HuH-7.5 (cell line): ENCODE measurements at regions not wholly inside any gene's neighbourhood (a gene's known extent, or its start where the extent isn't known, plus 50 kb on each side); places are given as distances from the start of the nearest gene placed in this dataset.
"Not testable (repeated sequence)": the region's sequence is repeated elsewhere in the genome, so short reads cannot be mapped to it uniquely, and the experiment has no call there.

Source experiments
- DNase-seq: peaks from one replicate; pipeline ENCODE4 v3.0.0; 2011; ENCODE audit warnings: low spot score

DNA sequence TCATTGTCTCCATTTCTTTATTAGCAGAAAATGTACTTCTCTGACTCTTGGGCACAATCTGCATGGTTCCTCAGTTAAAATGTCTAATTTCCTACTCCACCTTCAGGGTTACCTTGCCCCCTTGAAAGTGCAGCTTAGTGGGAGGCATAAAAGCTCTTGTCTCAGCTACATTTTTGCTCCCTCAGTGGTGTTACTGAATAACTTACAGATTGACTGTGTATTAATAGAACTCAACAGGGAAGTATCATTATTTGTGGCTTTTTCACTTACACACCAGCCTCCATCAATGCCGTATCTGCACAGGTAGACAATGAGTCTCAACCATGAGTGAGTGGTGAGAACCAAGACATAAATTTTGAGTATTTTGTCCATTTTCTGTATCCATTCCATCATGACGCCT lies 456.2 kb upstream of the MIR17HG start:
- DNase-seq = no peak

DNA sequence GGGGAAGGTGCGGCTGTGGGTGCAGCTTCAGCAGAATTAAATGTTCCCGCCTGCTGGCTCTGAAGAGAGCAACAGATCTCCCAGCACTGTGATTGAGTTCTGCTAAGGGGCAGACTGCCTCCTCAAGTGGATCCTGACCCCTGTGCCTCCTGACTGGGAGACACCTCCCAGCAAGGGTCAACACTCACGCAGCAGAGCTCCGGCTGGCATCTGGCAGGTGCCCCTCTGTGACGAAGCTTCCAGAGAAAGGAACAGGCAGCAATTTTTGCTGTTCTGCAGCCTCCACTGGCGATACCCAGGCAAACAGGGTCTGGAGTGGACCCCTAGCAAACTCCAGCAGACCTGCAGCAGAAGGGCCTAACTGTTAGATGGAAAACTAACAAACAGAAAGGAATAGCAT lies 454.3 kb upstream of the MIR17HG start:
- DNase-seq = not testable (repeated sequence)

- no peak for DNase-seq
These were observed 451.5 kb upstream of the MIR17HG start for GRCh38 chr13:90896002-90896401.

DNA sequence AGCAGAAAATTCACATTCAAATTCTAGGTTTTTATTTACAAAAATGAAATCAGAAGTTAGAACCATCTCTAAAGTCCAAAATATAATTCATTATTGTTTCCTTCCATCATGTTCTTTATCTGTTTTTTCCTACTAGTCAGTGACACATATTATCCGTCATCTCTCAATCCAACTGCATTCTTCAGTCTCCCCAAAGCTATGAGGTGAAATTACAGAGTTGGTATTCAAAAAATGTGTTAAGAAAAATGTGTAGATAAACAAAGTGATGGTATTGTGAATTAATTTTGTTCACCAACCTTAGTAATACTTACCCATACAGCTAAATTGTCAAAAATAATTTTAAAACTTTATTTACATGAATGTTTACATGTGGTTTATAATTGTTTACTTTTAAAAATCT lies 448.7 kb upstream of the MIR17HG start:
- DNase-seq = no peak

- no peak for DNase-seq
These were observed 448.1 kb upstream of the MIR17HG start for GRCh38 chr13:90899416-90899815.

DNA sequence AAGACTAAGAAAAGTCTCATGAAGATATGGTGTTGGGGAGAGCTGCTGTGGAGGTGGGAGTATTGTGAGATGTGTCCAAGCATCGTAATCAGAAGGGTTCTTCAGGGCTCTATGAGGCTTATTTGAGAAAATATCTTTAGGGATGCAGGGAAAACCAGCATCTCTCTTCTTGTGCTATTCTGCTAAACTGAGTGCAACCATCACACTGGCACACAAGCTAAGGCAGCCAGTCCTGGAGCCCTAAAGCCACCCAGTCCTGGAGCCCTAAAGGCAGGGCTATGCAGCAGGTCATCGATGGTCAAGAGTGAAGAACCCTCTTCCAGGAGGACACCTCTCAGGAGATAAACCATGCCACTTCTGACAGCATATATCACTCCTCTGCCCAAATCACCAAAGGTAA lies 445.2 kb upstream of the MIR17HG start:
- no peak for DNase-seq

GRCh38 chr13:90906554-90906953 lies 440.9 kb upstream of the MIR17HG start:
- no peak for DNase-seq

- DNase-seq = no peak
These were observed 438.7 kb upstream of the MIR17HG start for GRCh38 chr13:90908792-90909191.

GRCh38 chr13:90910018-90910639 lies 437.4 kb upstream of the MIR17HG start:
- no peak for DNase-seq

GRCh38 chr13:90912247-90912646 lies 435.2 kb upstream of the MIR17HG start:
- DNase-seq = no peak

DNA sequence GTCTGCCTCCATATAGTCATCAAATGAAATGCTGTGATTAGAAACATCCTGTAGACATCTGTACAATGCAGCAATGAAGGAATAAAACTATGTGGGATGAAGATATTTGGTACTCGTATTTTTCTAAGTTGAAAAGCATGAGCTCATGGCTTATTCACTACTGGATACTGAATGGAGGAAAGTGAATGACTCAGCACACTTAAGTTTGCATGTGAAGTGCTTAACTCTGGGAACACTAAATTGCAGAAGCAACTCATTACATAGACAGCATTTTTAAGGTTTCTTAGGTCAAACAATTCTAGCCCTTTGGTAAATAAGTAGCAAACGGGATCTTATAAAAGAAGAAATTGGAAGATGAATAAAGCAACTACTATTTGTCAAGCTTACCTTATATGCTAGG lies 429.0 kb upstream of the MIR17HG start:
- no peak for DNase-seq

GRCh38 chr13:90919153-90919552 lies 428.3 kb upstream of the MIR17HG start:
- no peak for DNase-seq

- DNase-seq = no peak
These were observed 421.0 kb upstream of the MIR17HG start for GRCh38 chr13:90926459-90926858.

DNA sequence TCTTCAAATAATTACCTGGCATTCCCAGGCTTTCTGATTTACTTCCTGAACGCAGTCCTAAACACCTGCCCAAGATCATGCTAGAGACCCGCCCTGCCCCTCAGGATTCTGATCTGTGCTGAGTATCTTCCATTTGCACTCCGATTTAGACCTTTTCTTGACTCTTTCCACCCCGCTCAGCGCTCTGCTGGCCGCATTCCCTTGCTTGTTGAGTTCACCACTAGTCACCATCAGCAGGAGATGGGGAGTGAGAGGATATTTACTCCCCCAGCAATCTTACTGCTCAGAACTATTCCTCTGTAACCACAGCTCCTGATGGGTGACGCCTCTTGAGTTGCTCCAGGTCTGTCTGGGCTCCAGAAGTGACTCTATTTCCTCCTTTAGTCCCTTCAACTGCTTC lies 419.4 kb upstream of the MIR17HG start:
- DNase-seq = no peak

- no peak for DNase-seq
These were observed 414.2 kb upstream of the MIR17HG start for GRCh38 chr13:90933097-90933826.

GRCh38 chr13:90934741-90935140 lies 412.7 kb upstream of the MIR17HG start:
- DNase-seq = no peak

- no peak for DNase-seq
These were observed 408.6 kb upstream of the MIR17HG start for GRCh38 chr13:90938848-90939247.

- no peak for DNase-seq
These were observed 403.5 kb upstream of the MIR17HG start for GRCh38 chr13:90943946-90944345.

DNA sequence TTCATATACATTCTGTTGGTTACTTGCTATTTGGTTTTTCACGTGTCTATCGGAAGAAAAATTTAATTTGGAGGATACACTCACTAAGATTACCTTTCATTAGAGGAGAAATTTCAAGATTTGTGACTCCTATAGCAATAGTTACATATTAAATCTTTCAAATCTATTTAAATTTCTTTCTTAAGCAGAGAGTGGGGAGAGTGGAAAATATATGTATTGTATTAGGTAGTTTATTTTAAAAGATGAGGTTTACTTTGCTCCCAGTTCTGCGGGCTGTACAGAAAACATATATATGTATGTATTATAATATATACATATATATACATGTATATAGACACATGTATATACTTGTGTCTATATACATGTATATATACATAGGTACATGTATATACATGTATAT lies 402.3 kb upstream of the MIR17HG start:
- DNase-seq = not testable (repeated sequence)

DNA sequence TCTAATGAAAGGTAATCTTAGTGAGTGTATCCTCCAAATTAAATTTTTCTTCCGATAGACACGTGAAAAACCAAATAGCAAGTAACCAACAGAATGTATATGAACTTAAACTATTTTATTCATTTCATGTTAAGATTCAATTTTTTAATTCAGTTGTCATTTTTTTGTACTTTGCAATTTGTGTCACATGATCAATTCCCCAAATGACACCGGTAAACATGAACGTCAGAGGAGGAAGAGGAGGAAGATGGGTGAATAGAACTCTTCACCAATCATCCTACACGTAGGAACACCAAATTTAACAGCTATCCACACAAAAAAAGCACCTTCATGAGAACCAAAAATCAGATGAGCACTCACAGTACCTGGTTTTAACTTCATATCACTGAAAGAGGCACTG lies 401.4 kb upstream of the MIR17HG start:
- not testable (repeated sequence) for DNase-seq

DNA sequence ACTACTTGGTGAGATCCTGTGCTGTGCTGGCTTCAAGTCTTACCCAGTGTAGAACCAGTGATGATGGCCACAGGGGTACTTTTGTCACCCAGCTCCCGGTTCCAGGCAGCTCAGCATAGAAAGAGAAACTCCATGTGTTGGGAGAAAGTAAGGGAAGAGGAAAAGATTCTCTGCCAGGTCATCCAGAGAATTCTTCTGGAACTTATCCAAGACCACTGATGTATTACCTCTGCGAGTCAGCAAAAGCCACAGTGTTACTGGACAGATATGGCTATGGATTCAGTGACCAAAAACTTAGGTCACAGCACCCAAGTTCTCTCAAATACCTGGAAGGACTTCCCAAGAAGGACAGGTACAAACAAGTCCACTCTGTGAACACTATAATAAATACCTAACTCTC lies 399.5 kb upstream of the MIR17HG start:
- no peak for DNase-seq

DNA sequence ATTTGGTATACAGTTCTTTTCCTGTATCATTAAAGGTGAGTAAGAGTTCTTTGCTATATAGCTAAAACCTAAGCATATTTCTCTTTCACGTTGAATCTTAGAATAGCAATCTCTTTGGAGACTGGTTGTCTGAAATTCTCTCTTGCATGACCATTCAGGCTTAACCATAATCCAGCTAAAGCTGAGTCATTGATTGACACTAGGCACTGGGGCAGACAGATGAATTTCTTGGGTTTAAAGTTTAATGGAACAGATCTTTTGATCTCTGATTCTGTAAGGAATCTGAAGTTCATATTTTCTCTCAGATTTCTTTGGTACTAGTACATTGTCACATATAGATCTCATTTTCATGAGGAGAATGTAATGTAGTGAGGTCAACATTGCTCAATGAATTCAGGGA lies 397.3 kb upstream of the MIR17HG start:
- no peak for DNase-seq

- no peak for DNase-seq
These were observed 395.8 kb upstream of the MIR17HG start for GRCh38 chr13:90951663-90952062.

- no peak for DNase-seq
These were observed 395.2 kb upstream of the MIR17HG start for GRCh38 chr13:90952326-90952725.
